GM18505 (cell line): ENCODE measurements at regions not wholly inside any gene's neighbourhood (a gene's known extent, or its start where the extent isn't known, plus 50 kb on each side); places are given as distances from the start of the nearest gene placed in this dataset.

ENCODE experiments used
- ATAC-seq: cut with Tn5 transposase; IDR thresholded peaks from one replicate; pipeline ENCODE4 v1.9.1; 2021; ENCODE audit not compliant: unreplicated experiment
- POLR2A ChIP-seq: IDR thresholded peaks from 4 replicates; pipeline ENCODE4 v1.6.1; 2011; ENCODE audit warnings: borderline replicate concordance; ENCODE audit not compliant: insufficient read depth, insufficient read length; ENCODE audit errors: extremely low read depth

- TF ChIP-seq POLR2A = no peak
- no peak for ATAC-seq
These were observed 284.0 kb upstream of the DEPDC1 start for GRCh38 chr1:68780919-68781318.

GRCh38 chr1:68782890-68783289 is 286.0 kb upstream of the DEPDC1 start:
- no peak for ATAC-seq
- TF ChIP-seq POLR2A = no peak

GRCh38 chr1:68785328-68785727 is 288.4 kb upstream of the DEPDC1 start:
- TF ChIP-seq POLR2A = no peak
- ATAC-seq = no peak

DNA sequence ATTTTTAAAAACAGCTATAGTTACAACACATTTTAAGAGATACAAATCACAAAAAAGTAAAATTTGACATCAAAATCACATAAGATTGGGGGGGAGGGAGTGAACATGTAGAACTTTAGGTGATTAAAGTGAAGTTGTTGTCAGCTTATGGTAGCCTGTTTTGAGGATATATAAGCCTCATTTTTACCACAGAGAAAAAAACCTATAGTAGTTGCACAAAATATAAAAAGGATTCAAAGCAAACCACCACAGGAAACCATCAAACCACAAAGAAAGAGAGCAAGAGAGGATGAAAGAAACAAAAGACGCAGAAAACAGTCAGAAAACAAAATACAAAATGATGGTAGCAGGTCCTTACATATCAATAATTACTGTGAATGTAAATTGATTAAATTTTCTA is 291.9 kb upstream of the DEPDC1 start:
- ATAC-seq = no peak
- TF ChIP-seq POLR2A = no peak

DNA sequence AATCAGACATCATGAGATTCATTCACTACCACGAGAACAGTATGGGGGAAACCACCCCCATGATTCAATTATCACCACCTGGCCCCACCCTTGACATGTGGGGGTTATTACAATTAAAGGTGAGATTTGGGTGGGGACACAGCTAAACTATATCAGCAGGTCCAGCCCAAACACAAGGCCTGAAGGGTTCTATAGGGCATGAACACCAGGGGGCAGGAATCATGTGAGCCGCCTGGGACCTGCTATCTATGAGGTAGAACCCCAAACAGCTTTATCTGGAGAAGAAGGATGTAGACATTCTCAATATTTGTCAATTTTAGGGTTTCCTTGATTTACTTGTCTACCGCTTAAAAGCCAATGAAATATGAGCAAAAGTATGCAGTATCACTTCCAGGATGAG is 294.9 kb upstream of the DEPDC1 start:
- ATAC-seq = no peak
- TF ChIP-seq POLR2A = no peak

- TF ChIP-seq POLR2A = no peak
- ATAC-seq = no peak
These were observed 299.1 kb upstream of the DEPDC1 start for GRCh38 chr1:68795956-68796355.

DNA sequence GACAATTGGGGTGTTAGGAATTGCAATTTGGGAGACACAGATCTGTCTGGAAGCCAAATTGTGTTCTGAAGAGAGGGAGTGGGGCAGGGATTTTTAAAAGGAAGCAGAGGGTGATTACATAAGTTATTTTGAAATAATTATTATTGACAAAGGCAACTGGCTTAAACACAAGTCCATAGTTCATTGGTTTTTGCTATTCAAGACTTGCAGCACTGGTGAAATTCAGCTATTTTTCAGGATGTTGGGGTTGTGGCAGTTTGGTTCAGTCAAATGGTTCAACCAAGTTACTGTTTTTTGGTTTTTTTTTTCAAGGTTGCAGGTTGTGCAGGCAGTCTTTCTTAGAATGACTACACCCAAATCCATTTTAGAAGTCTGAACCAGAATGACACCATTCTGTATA is 300.0 kb upstream of the DEPDC1 start:
- ATAC-seq = no peak
- TF ChIP-seq POLR2A = no peak

DNA sequence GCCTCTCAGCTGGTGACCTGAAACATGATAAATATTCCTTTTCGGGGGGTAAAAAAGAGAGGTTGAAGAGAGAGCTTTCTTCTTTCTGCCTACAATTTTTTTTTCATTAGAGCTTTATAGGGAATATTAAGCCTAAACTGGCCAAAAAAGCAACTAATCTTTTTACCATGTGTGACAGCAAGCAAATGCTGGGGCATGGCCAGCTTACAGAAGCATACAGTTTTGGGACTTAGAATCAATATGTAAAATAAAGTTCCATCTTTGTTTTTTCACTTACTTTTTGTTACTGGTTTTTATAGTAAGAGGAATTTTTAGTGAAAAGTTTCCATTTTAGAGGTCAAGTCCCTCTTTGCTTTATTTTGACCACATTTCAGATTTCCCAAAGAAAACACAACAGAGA is 301.2 kb upstream of the DEPDC1 start:
- no peak for ATAC-seq
- TF ChIP-seq POLR2A = no peak

DNA sequence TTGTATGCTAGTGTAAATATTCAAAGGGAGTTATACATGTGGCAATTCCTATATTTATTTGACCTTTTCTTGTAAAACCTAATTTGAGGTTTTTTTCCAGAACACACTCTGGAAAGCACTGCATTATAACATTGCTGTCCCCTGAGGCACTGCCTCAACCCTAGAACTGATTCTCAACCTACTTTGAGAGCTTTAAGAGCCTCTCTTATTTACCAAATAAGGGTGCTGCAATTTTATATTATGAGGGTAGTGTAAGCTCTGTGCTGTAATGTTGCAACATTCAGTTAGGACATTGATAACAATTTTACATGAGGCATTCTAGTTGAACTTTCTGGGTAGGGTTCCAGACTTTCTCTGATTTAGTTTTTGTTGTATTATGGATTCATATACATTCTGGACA is 302.2 kb upstream of the DEPDC1 start:
- TF ChIP-seq POLR2A = no peak
- no peak for ATAC-seq

GRCh38 chr1:68800182-68800581 is 303.3 kb upstream of the DEPDC1 start:
- no peak for ATAC-seq
- TF ChIP-seq POLR2A = no peak

- no peak for TF ChIP-seq POLR2A
- no peak for ATAC-seq
These were observed 304.6 kb upstream of the DEPDC1 start for GRCh38 chr1:68801440-68801839.

DNA sequence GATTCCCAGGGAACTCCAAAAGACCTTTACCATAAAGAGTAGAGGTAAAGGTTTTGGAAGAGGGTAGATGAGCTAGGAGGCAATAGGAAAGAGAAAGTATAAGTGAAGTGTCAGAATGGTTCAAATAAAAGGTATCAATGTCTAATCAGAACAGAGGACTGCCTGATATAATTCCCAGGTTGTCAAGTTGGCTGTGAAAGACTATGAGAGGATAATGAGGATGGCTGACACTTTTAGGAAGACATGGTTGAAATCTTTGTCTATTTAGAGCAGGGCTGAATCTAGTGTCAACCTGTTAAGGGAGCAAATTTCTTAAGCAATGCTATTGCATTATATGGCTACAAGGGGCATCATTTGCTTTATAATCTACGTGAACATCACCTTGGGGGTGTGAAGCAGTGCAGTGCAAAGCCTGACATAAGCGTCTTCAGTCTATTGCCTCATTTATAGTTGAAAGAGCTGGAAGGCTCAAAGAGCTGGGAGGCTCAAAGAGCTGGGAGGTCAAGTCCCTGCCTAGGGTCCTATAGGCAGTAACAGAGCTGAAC is 308.3 kb upstream of the DEPDC1 start:
- ATAC-seq = no peak
- TF ChIP-seq POLR2A = no peak

DNA sequence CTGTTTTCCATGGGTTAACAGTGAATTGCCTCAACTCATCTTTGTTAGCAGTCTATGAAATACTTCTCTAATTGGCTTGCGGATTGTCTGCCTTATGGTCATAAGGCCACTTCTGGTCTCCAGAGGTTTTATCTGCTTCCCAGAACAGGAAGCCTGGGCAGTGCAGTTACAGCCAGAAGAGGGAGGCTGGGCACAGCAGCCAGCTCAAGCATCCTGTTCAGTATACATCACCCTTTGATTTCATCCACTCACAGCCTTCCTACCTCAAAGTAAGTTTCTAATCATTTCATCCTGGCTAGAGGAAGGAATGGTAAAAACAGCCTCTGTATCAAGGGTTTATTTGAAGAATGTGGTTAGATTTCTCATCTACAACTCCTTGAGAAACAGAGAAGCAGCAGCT is 311.5 kb upstream of the DEPDC1 start:
- ATAC-seq = no peak
- no peak for TF ChIP-seq POLR2A

DNA sequence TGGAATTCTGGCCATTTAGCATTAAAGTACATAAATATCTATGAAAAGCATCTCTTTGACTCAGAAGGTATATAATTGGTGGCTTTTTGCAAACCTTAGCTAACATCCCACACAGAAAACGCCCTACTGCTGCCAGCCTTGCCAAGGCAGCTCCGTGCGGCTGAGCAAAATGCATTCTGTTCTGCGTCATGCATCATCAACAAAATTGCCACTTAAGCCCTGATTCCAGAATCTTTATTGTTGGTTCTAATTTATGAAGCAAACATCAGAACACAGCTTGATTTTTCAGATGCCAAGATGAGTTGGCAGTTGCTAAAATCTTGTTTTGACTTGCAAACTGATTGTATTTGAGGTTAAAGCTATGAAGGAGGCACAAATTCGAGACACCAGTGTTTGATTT is 314.9 kb upstream of the DEPDC1 start:
- no peak for ATAC-seq
- TF ChIP-seq POLR2A = no peak

GRCh38 chr1:68812333-68812732 is 315.5 kb upstream of the DEPDC1 start:
- no peak for TF ChIP-seq POLR2A
- ATAC-seq = no peak
